IMR-90 (cell line): ENCODE measurements at regions not wholly inside any gene's neighbourhood (a gene's known extent, or its start where the extent isn't known, plus 50 kb on each side); places are given as distances from the start of the nearest gene placed in this dataset.

Experiments used
- ATAC-seq: fragments of 200-7000 bp; cut with Tn5 transposase; 2 replicates; pipeline ENCODE4 v1.9.1; 2020; ENCODE audit warnings: low read depth, mild to moderate bottlenecking, moderate library complexity
- BruUV-seq: library from RNA; stranded (reverse); fragments of 400-500 nt; replicated peaks from 2 replicates; lab custom pipeline; 2021; lab: Mats Ljungman, UMichigan
- CTCF ChIA-PET: fragments of 300-600 bp; formaldehyde crosslinking; extraction: SDS; loops from one replicate; lab custom pipeline; 2021; ENCODE audit warnings: antibody characterized with exemption; lab: Yijun Ruan, JAX
- POLR2A ChIA-PET: fragments of 300-600 bp; sonication (Branson Sonifier 250); formaldehyde crosslinking; loops from one replicate; lab custom pipeline; 2022; ENCODE audit warnings: antibody characterized with exemption; ENCODE audit not compliant: unreplicated experiment; lab: Charles Lee
- DNase-seq: peaks from one replicate; pipeline ENCODE4 v3.0.0; 2013
- H2AFZ ChIP-seq: replicated peaks from 2 replicates; pipeline ENCODE3; 2013; ENCODE audit warnings: low read length, mild to moderate bottlenecking; ENCODE audit not compliant: poor library complexity
- H2AK5ac ChIP-seq: 2 replicates; pipeline ENCODE4 v1.6.1; 2013; ENCODE audit warnings: low read depth, low read length, inconsistent platforms
- H2AK9ac ChIP-seq: replicated peaks from 2 replicates; pipeline ENCODE3; 2013; ENCODE audit warnings: mild to moderate bottlenecking, low read depth, low read length, moderate library complexity; ENCODE audit not compliant: poor library complexity
- H2BK120ac ChIP-seq: 2 replicates; pipeline ENCODE4 v1.6.1; 2013; ENCODE audit warnings: low read depth, low read length, inconsistent platforms
- H2BK15ac ChIP-seq: 3 replicates; pipeline ENCODE4 v1.6.1; 2013; ENCODE audit warnings: low read depth, low read length, inconsistent platforms
- H2BK20ac ChIP-seq: 2 replicates; pipeline ENCODE4 v1.6.1; 2013; ENCODE audit warnings: low read depth, mild to moderate bottlenecking, inconsistent platforms, low read length, moderate library complexity
- H2BK5ac ChIP-seq: 2 replicates; pipeline ENCODE4 v1.6.1; 2013; ENCODE audit warnings: mild to moderate bottlenecking, low read depth, low read length, inconsistent platforms; ENCODE audit not compliant: poor library complexity, severe bottlenecking
- H3K14ac ChIP-seq: replicated peaks from 2 replicates; pipeline ENCODE4 v1.6.1; 2013; ENCODE audit warnings: low read depth, low read length, inconsistent platforms
- H3K18ac ChIP-seq: 2 replicates; pipeline ENCODE4 v1.6.1; 2013; ENCODE audit warnings: low read depth, low read length, control low read depth
- H3K23ac ChIP-seq: 2 replicates; pipeline ENCODE4 v1.6.1; 2013; ENCODE audit warnings: low read depth, low read length, inconsistent platforms
- H3K27ac ChIP-seq: 2 replicates; pipeline ENCODE4 v1.5.1; 2013; ENCODE audit warnings: mild to moderate bottlenecking, control low read depth, low read length; ENCODE audit not compliant: insufficient read depth
- H3K27me3 ChIP-seq: 2 replicates; pipeline ENCODE4 v1.6.1; 2013; ENCODE audit warnings: low read length; ENCODE audit not compliant: control insufficient read depth, insufficient read depth
- H3K36me3 ChIP-seq: 2 replicates; pipeline ENCODE4 v1.6.1; 2013; ENCODE audit warnings: low read length, mixed read lengths; ENCODE audit not compliant: control insufficient read depth, insufficient read depth
- H3K4ac ChIP-seq: 2 replicates; pipeline ENCODE4 v1.6.1; 2013; ENCODE audit warnings: low read depth, low read length, inconsistent platforms
- H3K4me1 ChIP-seq: 2 replicates; pipeline ENCODE4 v1.6.1; 2013; ENCODE audit warnings: low read length, mixed read lengths; ENCODE audit not compliant: control insufficient read depth, insufficient read depth
- H3K4me2 ChIP-seq: 2 replicates; pipeline ENCODE4 v1.6.1; 2013; ENCODE audit warnings: low read depth, mild to moderate bottlenecking, control low read depth, low read length, moderate library complexity
- H3K4me3 ChIP-seq: 2 replicates; pipeline ENCODE4 v1.5.1; 2013; ENCODE audit warnings: low read depth, mild to moderate bottlenecking, control low read depth, low read length, moderate library complexity; ENCODE audit not compliant: insufficient read depth
- H3K56ac ChIP-seq: 2 replicates; pipeline ENCODE4 v1.6.1; 2013; ENCODE audit warnings: low read length, inconsistent platforms; ENCODE audit not compliant: insufficient read depth; ENCODE audit errors: extremely low read depth
- H3K79me1 ChIP-seq, 2 experiments: 2 replicates each; pipeline ENCODE4 v1.6.1; 2013; ENCODE audit warnings: low read length in 2 of 2, inconsistent platforms in 1 of 2, low read depth in 1 of 2
- H3K9ac ChIP-seq: 2 replicates; pipeline ENCODE4 v1.6.1; 2013; ENCODE audit warnings: low read depth, low read length, control low read depth
- H3K9me1 ChIP-seq: 2 replicates; pipeline ENCODE4 v1.6.1; 2013; ENCODE audit warnings: low read length, inconsistent platforms; ENCODE audit not compliant: insufficient read depth
- H3K9me3 ChIP-seq: 2 replicates; pipeline ENCODE4 v1.6.1; 2013; ENCODE audit warnings: low read length; ENCODE audit not compliant: control insufficient read depth, insufficient read depth
- H4K20me1 ChIP-seq: 2 replicates; pipeline ENCODE4 v1.6.1; 2013; ENCODE audit warnings: low read length, inconsistent platforms; ENCODE audit not compliant: insufficient read depth
- H4K5ac ChIP-seq: 2 replicates; pipeline ENCODE4 v1.6.1; 2013; ENCODE audit warnings: mild to moderate bottlenecking, low read depth, low read length, control low read depth
- H4K8ac ChIP-seq, 2 experiments: 2 replicates each; pipeline ENCODE4 v1.6.1; 2013; ENCODE audit warnings: low read depth in 2 of 2, low read length in 2 of 2, control low read depth in 1 of 2, inconsistent platforms in 1 of 2
- H4K91ac ChIP-seq: 2 replicates; pipeline ENCODE4 v1.6.1; 2013; ENCODE audit warnings: low read depth, low read length, inconsistent platforms; ENCODE audit not compliant: insufficient read depth
- CEBPB ChIP-seq: IDR thresholded peaks from 2 replicates; pipeline ENCODE4 v1.6.1; 2012; ENCODE audit warnings: low read depth, low read length, improper control_type of control experiment
- MAFK ChIP-seq: IDR thresholded peaks from 2 replicates; pipeline ENCODE4 v1.6.1; 2012; ENCODE audit warnings: low read depth, low read length, improper control_type of control experiment
- MXI1 ChIP-seq: IDR thresholded peaks from 2 replicates; pipeline ENCODE4 v1.6.1; 2012; ENCODE audit warnings: low read depth, mild to moderate bottlenecking, low read length, moderate library complexity, borderline replicate concordance
- NFE2L2 ChIP-seq: fragments of 150-350 bp; IDR thresholded peaks from 2 replicates; pipeline ENCODE4 v1.6.1; 2016; ENCODE audit warnings: low read depth, mild to moderate bottlenecking, low read length
- dilution Hi-C: fragments of 300-500 bp; cut with HindIII; formaldehyde crosslinking; loops from one replicate; pipeline ENCODE4 v1.14.3; 2018; ENCODE audit warnings: low sequenced_read_pairs; ENCODE audit not compliant: unreplicated experiment
- in situ Hi-C: fragments of 300-500 bp; cut with MboI; formaldehyde crosslinking; loops from 3 replicates; pipeline ENCODE4 v1.14.3; 2019; ENCODE audit warnings: low sequenced_read_pairs, inconsistent platforms, mixed read lengths
- intact Hi-C: fragments of 100-400 bp; cut with micrococcal nuclease; formaldehyde crosslinking; loops from 2 replicates; pipeline ENCODE4 v1.10.0; 2022
- TF ChIP-seq, protein P1 (sequence below): conservative IDR thresholded peaks from 2 replicates; pipeline ENCODE4 v1.5.1; 2012; ENCODE audit warnings: mild to moderate bottlenecking, low read depth, low read length, improper control_type of control experiment

DNA sequence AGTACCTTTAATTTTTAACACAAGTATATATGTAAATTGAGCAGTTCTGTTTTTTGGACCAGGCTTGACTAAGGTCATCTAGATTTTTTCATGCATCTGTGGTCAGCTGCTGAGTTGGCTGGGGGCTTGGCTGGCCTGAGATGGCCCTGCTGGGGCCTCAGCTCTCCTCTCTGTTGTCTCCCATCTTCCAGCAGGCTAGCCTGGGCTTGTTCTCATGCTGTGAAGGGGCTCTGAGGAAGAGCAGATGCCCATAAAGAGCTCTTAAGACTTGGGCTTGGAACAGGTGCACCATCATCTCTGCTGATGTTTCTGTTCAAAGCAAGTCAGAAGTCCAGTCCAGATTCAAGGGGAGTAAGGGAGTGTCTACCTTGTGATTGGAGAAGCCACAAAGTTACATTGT lies 51.2 kb upstream of the TNR start:
- ChIA-PET CTCF (no interaction called here), POLR2A (no interaction called here)
- H4K5ac ChIP-seq = no peak overlapping the region
- no peak overlapping the region for H2AK9ac ChIP-seq
- no peak overlapping the region for H3K14ac ChIP-seq
- no TSS peak for BruUV-seq
- no peaks in the 10 kb centered on the region for H3K27me3 ChIP-seq
- H3K9ac ChIP-seq = no peak overlapping the region
- H2AFZ ChIP-seq = no peak overlapping the region
- no peaks in the 10 kb centered on the region for H3K4me1 ChIP-seq
- H3K4me3 ChIP-seq = no peak overlapping the region
- in situ Hi-C loops (no loop called here), intact Hi-C loops (no loop called here), dilution Hi-C loops (no loop called here)
- no peak overlapping the region for H2AK5ac ChIP-seq
- H3K36me3 ChIP-seq = no peaks in the 10 kb centered on the region
- H4K8ac ChIP-seq = no peak overlapping the region
- H2BK5ac ChIP-seq = no peak overlapping the region
- H3K56ac ChIP-seq = no peak overlapping the region
- no peak overlapping the region for H3K27ac ChIP-seq
- no peaks in the 10 kb centered on the region for H3K9me1 ChIP-seq
- no peak overlapping the region for H3K23ac ChIP-seq
- no peak for ATAC-seq
- no peak overlapping the region for H3K4ac ChIP-seq
- no peaks in the 10 kb centered on the region for H3K9me3 ChIP-seq
- H4K20me1 ChIP-seq = no peaks in the 10 kb centered on the region
- TF ChIP-seq CEBPB (no peak), MXI1 (no peak), NFE2L2 (no peak), MAFK (no peak)
- TF ChIP-seq, protein P1, sequence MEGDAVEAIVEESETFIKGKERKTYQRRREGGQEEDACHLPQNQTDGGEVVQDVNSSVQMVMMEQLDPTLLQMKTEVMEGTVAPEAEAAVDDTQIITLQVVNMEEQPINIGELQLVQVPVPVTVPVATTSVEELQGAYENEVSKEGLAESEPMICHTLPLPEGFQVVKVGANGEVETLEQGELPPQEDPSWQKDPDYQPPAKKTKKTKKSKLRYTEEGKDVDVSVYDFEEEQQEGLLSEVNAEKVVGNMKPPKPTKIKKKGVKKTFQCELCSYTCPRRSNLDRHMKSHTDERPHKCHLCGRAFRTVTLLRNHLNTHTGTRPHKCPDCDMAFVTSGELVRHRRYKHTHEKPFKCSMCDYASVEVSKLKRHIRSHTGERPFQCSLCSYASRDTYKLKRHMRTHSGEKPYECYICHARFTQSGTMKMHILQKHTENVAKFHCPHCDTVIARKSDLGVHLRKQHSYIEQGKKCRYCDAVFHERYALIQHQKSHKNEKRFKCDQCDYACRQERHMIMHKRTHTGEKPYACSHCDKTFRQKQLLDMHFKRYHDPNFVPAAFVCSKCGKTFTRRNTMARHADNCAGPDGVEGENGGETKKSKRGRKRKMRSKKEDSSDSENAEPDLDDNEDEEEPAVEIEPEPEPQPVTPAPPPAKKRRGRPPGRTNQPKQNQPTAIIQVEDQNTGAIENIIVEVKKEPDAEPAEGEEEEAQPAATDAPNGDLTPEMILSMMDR = no peak
- no peak for DNase-seq
- no peak overlapping the region for H2BK20ac ChIP-seq
- no peak overlapping the region for H2BK15ac ChIP-seq
- no peak overlapping the region for H4K91ac ChIP-seq
- H3K4me2 ChIP-seq = no peak overlapping the region
- H3K79me1 ChIP-seq = no peaks in the 10 kb centered on the region
- no peak overlapping the region for H2BK120ac ChIP-seq
- no peak overlapping the region for H3K18ac ChIP-seq
